Activated CD8-positive, alpha-beta T cell treated with anti-CD3 and anti-CD28 coated beads for 36 hours (primary cell): ENCODE measurements at regions not wholly inside any gene's neighbourhood (a gene's known extent, or its start where the extent isn't known, plus 50 kb on each side); places are given as distances from the start of the nearest gene placed in this dataset.

Experiments used
- ATAC-seq: fragments of 200-7000 bp; cut with Tn5 transposase; one replicate; pipeline ENCODE4 v1.10.0; 2021; ENCODE audit warnings: mild to moderate bottlenecking, moderate library complexity
- CTCF ChIA-PET: fragments of 350-600 bp; sonication (Branson Sonifier 250); formaldehyde crosslinking; loops from one replicate; lab custom pipeline; 2021; ENCODE audit warnings: antibody characterized with exemption; lab: Charles Lee
- POLR2A ChIA-PET: fragments of 350-600 bp; sonication (Branson Sonifier 250); formaldehyde crosslinking; loops from one replicate; lab custom pipeline; 2021; ENCODE audit warnings: antibody characterized with exemption; lab: Charles Lee
- DNase-seq: peaks from one replicate; pipeline ENCODE4 v3.0.0-alpha.2; 2020
- H3K27ac Mint-ChIP-seq: one replicate; pipeline ENCODE4 v1.8.0; 2021; ENCODE audit warnings: mild to moderate bottlenecking, mixed read lengths
- H3K27me3 Mint-ChIP-seq: one replicate; pipeline ENCODE4 v1.8.0; 2021; ENCODE audit warnings: mixed read lengths
- H3K36me3 Mint-ChIP-seq: one replicate; pipeline ENCODE4 v1.8.0; 2021; ENCODE audit warnings: low read depth, mixed read lengths
- H3K4me1 Mint-ChIP-seq: one replicate; pipeline ENCODE4 v1.8.0; 2021; ENCODE audit warnings: low read depth, mixed read lengths
- H3K4me3 Mint-ChIP-seq: one replicate; pipeline ENCODE4 v1.8.0; 2021; ENCODE audit warnings: mild to moderate bottlenecking, moderate library complexity, mixed read lengths
- H3K9me3 Mint-ChIP-seq: one replicate; pipeline ENCODE4 v1.8.0; 2021; ENCODE audit warnings: mixed read lengths
- intact Hi-C: fragments of 100-400 bp; cut with micrococcal nuclease; formaldehyde crosslinking; loops from one replicate; pipeline ENCODE4 v1.10.0; 2022
- TF ChIP-seq, protein P1 (sequence below): fragments of 200-600 bp; IDR thresholded peaks from one replicate; pipeline ENCODE4 v1.8.0; 2022; ENCODE audit warnings: antibody characterized with exemption, mild to moderate bottlenecking

DNA sequence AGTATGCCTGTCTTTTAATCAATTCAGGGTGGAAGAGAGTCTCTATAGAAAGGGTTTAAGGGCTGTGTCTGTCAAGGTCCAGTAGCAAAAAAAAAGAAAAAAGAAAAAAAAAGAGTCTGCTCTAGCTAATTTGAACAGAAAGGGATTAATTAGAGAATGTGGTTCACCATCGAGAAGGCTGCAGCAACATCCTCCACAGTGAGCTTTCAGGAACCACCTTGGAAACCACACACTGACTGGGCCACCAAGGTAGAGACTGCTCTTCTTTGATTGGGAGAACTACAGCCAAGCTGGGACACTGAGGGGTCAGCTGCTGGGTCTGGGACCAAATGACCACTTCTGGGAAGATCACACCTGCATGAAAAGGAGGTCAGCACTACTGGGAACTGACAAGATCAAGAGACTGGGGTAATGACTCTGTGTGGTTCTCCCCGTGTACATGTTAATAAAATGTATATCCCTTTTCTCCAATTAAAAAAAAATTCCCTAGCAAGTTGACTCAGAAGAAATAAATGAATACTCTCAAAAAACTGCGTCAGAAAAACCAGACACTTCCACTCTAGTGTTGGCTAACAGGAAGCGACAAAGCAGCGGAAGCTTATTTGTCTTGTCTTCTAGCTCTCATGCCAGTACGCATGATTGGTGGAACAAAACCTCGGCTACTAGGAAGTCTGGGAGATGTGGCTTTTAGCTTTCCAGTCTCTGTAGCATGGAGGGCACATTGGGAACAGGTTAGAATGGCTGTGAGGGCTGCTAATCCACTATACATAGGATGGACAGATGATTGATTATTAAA, 60.0 kb upstream of the IVNS1ABP start:
- POLR2A ChIA-PET = no interaction called here
- no peak for ATAC-seq
- Mint-ChIP-seq H3K36me3 (no peaks in the 10 kb centered on the region), H3K27me3 (no peaks in the 10 kb centered on the region), H3K27ac (no peak overlapping the region), H3K4me3 (no peak overlapping the region), H3K9me3 (no peaks in the 10 kb centered on the region), H3K4me1 (peaks cover 17% of the 10 kb centered on the region)
- CTCF ChIA-PET = no interaction called here
- TF ChIP-seq, protein P1, sequence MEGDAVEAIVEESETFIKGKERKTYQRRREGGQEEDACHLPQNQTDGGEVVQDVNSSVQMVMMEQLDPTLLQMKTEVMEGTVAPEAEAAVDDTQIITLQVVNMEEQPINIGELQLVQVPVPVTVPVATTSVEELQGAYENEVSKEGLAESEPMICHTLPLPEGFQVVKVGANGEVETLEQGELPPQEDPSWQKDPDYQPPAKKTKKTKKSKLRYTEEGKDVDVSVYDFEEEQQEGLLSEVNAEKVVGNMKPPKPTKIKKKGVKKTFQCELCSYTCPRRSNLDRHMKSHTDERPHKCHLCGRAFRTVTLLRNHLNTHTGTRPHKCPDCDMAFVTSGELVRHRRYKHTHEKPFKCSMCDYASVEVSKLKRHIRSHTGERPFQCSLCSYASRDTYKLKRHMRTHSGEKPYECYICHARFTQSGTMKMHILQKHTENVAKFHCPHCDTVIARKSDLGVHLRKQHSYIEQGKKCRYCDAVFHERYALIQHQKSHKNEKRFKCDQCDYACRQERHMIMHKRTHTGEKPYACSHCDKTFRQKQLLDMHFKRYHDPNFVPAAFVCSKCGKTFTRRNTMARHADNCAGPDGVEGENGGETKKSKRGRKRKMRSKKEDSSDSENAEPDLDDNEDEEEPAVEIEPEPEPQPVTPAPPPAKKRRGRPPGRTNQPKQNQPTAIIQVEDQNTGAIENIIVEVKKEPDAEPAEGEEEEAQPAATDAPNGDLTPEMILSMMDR = no peak
- DNase-seq = no peak
- intact Hi-C loops = no loop called here

DNA sequence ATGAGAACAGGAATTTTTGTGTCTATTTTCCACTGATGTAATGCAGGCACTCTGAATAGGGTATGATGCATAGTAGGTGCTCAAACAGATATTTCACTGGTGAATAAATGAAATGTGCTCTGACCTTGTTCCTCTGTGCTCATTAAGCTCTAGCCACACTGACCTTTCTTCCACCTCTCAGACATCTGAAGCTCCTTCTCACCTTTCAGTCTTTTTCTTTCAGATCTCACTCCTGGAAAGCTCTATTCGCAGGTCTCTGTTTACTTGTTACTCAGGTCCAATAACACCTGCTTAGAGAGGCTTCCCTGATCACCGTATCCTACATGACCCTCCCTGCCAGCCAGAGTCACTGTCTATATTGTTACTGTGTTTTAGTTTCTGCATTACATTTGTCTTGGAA, 59.2 kb upstream of the IVNS1ABP start:
- CTCF ChIA-PET = no interaction called here
- peaks cover 17% of the 10 kb centered on the region for H3K4me1 Mint-ChIP-seq
- H3K9me3 Mint-ChIP-seq = no peaks in the 10 kb centered on the region
- H3K36me3 Mint-ChIP-seq = no peaks in the 10 kb centered on the region
- no peaks in the 10 kb centered on the region for H3K27me3 Mint-ChIP-seq
- POLR2A ChIA-PET = no interaction called here
- H3K4me3 Mint-ChIP-seq = no peak overlapping the region
- intact Hi-C loops = no loop called here
- TF ChIP-seq, protein P1 = no peak
- ATAC-seq (peak; percentile 39), DNase-seq (no peak)
- H3K27ac Mint-ChIP-seq = no peak overlapping the region

DNA sequence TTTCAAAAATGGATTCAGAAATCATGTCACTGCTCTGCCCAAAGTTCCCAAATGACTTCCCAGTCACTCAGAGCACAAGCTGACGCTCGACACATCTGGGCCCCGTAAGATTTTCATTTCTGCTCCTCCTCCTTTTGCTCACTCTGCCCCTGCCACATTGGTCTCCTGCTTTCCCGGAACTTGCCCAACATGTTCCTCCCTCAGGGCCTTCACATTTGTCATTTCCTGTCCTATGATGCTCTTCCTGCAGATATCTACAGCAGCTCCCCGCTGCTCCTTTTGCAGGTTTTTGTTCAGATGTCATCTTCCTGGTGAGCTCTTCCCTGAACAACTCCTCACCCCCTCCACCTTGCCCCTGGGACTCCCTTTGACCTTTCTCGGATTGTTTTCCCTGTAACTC, 58.5 kb upstream of the IVNS1ABP start:
- ATAC-seq (no peak), DNase-seq (no peak)
- Mint-ChIP-seq H3K4me1 (peaks cover 17% of the 10 kb centered on the region), H3K4me3 (no peak overlapping the region), H3K9me3 (no peaks in the 10 kb centered on the region), H3K27me3 (no peaks in the 10 kb centered on the region), H3K27ac (no peak overlapping the region), H3K36me3 (no peaks in the 10 kb centered on the region)
- TF ChIP-seq, protein P1 = no peak
- ChIA-PET POLR2A (no interaction called here), CTCF (no interaction called here)
- intact Hi-C loops = loop anchor here (2.0 kb wide), 1 partner anchor 39 kb away; no protein-coding TSS in a partner anchor

DNA sequence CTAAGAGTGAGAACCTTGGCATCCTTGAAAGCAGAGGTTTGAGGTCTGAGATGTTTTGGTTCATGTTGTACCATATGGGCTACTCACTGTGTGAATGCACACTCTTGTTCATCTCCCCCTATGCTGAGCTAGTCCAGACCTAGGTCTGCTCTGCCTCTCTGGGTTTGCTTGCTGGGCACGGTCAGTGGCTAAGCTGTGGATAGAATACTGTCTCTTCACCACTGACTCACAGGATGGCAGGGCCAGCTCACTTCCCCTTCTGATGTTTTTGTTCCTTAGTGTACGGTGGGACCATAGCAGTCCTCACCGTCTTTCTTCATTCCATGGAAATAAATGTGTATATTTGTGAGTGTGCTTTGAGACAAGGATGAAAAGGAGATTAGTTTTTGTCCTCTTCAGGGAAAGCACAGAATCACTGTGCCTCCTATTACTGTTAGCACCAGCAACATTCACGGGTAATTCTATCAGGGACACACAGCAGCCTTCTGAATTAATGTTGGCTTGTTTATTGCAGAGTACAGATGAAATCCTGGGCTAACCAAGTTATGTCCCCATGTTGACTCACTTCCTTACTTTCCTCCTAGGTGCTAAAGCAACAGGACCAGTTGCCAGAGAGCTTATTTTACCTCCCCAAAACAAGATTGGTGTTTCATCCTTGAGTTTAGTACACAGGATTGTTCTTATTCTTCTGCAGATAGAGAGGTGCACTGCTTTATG, 56.9 kb upstream of the IVNS1ABP start:
- DNase-seq = no peak
- intact Hi-C loops = loop anchor here (2.0 kb wide), 1 partner anchor 41 kb away; no protein-coding TSS in a partner anchor
- peaks cover 17% of the 10 kb centered on the region for H3K4me1 Mint-ChIP-seq
- no peaks in the 10 kb centered on the region for H3K9me3 Mint-ChIP-seq
- H3K27ac Mint-ChIP-seq = peak overlapping the region; percentile 36
- ChIA-PET POLR2A (no interaction called here), CTCF (interaction anchor here (0.6 to 1.4 kb wide), 2 partner anchors 32 to 203 kb away, joined by 3 read pairs; no protein-coding TSS in a partner anchor)
- TF ChIP-seq, protein P1 = no peak
- ATAC-seq = peak; percentile 62
- no peak overlapping the region for H3K4me3 Mint-ChIP-seq
- no peaks in the 10 kb centered on the region for H3K27me3 Mint-ChIP-seq
- H3K36me3 Mint-ChIP-seq = no peaks in the 10 kb centered on the region

DNA sequence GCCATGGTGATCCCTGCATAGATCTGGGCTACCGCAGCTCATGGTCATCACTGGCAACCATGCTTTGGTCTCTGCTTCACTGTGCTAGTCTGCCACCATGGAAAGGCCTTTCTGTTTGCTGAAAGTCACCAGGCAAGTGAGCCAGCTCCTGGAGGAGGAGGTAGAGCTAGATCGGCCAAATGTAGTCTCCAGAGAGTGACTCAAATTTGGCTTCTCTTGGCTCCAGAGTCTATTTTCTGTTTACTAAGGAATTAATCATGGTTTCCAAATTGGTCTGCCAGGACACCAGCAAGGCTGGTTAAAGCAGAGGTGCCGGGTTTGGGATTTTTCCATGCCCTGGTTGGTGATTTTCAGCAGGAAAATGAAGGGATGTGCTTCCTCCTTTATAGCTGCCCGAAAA, 52.7 kb upstream of the IVNS1ABP start:
- no peaks in the 10 kb centered on the region for H3K27me3 Mint-ChIP-seq

More for the DNA sequence above, 52.7 kb upstream of the IVNS1ABP start:
- no peak overlapping the region for H3K4me3 Mint-ChIP-seq
- ChIA-PET POLR2A (no interaction called here), CTCF (no interaction called here)
- H3K4me1 Mint-ChIP-seq = peaks cover 17% of the 10 kb centered on the region
- no peak for ATAC-seq
- no peaks in the 10 kb centered on the region for H3K36me3 Mint-ChIP-seq
- no peak overlapping the region for H3K27ac Mint-ChIP-seq
- H3K9me3 Mint-ChIP-seq = no peaks in the 10 kb centered on the region
- no peak for DNase-seq
- intact Hi-C loops = no loop called here
- TF ChIP-seq, protein P1 = no peak
